Cardiac fibroblast (primary cell): ENCODE measurements at regions not wholly inside any gene's neighbourhood (a gene's known extent, or its start where the extent isn't known, plus 50 kb on each side); places are given as distances from the start of the nearest gene placed in this dataset.

Experiments
- DNase-seq, 2 donors: peaks; one replicate each; pipeline versions ENCODE4 v3.0.0 to v3.0.0-alpha.2; 2010; ENCODE audit warnings: low read depth in 2 of 2
- H3K4me3 ChIP-seq, 2 donors: replicated peaks in 1 of 2; 1 replicate in 1 of 2; 2 replicates in 1 of 2; pipeline ENCODE4 v1.5.1; 2011; ENCODE audit warnings: low read depth in 2 of 2, low read length in 2 of 2, mild to moderate bottlenecking in 2 of 2, moderate library complexity in 1 of 2
- TF ChIP-seq, protein P1 (sequence below): IDR thresholded peaks from one replicate; pipeline ENCODE4 v1.5.1; 2011; ENCODE audit warnings: low read depth, mild to moderate bottlenecking, low read length, inconsistent platforms

DNA sequence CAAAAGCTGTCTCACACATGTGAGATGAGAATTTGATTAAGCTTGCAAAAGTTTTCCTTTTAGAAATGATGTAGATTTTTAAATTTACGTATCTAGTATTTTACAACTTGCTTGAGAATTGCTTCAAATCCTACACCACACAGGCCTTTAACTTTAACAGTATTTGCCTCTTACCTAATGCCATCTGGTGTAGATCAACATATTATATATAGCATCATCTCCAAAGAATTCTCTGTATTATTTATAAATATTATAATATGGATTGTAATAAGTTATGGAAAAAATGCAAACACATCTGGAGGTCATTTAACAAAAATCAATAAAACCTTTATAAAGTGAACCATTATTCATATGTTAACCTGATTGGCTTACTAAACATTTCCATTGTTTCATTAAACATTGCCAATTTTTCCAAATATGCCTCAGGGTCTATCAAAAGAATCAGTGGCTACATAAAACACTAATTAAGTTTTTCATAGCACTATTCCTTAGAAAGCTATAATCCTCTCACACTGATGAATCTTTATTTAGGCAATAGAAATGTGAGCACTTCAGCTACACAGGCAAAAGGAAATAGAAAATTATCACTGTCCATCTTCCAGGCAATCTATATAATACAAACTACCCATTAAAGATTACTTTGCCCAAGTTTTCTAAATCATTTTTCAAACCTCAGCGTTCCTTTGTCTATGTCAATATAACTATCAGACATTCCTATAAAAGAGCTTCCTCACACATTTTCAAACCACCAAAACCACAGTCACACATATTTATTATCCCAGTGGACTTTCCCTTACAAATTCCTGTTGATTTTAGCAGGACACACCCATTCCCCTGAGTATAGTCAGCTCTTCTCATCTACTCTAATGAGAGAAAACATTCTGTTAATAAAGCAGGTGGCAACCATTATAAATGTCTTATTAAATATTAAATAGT is 83.5 kb upstream of the INTU start:
- DNase-seq = no peak
- TF ChIP-seq, protein P1, sequence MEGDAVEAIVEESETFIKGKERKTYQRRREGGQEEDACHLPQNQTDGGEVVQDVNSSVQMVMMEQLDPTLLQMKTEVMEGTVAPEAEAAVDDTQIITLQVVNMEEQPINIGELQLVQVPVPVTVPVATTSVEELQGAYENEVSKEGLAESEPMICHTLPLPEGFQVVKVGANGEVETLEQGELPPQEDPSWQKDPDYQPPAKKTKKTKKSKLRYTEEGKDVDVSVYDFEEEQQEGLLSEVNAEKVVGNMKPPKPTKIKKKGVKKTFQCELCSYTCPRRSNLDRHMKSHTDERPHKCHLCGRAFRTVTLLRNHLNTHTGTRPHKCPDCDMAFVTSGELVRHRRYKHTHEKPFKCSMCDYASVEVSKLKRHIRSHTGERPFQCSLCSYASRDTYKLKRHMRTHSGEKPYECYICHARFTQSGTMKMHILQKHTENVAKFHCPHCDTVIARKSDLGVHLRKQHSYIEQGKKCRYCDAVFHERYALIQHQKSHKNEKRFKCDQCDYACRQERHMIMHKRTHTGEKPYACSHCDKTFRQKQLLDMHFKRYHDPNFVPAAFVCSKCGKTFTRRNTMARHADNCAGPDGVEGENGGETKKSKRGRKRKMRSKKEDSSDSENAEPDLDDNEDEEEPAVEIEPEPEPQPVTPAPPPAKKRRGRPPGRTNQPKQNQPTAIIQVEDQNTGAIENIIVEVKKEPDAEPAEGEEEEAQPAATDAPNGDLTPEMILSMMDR = no peak
- no peak overlapping the region for H3K4me3 ChIP-seq

DNA sequence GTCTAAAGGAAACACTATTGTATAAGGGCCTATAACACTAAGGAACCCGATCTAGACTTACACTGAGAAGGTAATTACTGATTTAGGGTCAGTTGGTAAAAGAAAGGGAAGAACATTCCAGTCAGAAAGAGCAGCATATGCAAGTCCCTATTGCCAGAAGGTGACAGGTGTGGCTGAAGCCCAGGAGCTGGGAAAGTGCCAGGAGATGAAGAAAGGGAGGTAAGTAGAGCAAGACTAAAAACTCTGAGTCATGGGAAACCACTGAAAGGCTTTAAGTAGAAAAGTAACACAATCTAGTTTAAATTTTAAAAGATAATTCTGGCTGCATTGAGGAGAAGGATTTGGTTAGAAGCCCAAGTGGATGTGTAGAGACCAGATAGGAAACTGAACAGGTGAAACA is 77.7 kb upstream of the INTU start:
- TF ChIP-seq, protein P1 = no peak
- no peak for DNase-seq
- no peak overlapping the region for H3K4me3 ChIP-seq

DNA sequence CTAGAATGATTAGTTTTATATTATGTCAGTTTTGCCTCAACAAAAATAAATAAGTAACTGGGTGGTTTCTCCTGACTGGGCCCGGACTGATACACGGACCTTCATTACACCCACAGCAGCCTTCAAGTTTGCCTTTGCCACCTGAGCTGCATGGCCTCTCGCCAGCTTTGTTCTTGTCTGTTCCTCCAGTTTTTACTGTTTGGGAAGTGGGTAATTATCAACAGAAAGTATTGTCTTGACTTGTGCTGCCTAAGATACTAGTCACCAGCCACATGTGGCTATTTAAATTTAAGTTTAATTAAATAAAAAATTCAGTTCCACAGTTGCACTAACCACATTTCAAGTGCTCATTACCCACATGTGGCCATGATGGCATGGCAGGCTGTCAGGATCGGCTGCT is 74.7 kb upstream of the INTU start:
- no peak for DNase-seq
- H3K4me3 ChIP-seq = no peak overlapping the region
- TF ChIP-seq, protein P1 = no peak

DNA sequence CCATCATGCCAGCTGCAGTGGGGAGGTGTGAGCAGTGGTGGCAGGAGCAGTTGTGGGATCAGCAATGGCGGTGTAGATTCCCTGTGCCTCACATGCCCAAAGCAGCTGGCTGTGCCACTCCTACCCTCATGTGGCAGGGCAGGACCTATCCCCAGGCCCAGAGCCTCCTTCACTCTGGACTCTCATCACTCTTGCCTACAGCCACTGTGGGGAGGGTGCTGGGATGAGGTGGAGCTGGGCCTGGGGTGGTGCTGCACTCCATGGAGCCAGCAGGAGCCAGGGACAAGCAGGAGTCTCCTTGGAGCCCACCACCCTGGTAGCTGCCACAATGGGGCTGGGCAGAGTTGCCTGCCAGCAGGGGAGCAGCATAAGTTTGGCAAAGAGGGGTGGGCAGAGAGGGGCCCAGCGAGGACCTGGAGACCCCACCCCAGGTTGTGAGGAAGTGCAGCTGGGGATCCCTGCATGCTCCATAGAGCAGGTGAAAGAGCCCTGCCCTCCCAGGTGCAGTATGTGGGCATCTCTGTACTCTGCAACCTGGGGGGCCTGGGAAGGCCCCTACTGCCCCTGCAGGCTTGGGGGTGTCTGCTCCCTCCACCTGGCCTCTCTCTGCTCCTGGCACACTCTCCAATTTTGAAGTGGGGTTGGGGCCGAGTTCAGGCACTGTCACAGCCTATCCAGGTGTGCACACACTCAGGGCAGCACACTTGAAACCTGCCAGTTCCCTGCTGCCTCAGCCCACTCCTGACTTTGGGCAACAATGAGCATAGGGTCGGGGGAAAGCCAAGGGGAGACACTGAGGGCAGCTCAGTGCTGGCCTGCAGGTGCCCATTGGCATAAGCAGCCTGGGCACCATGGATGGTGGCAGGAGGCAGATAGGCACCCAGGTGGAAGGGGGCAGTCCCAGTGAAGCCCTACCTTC is 74.0 kb upstream of the INTU start:
- no peak overlapping the region for H3K4me3 ChIP-seq
- DNase-seq = no peak
- TF ChIP-seq, protein P1 = no peak

DNA sequence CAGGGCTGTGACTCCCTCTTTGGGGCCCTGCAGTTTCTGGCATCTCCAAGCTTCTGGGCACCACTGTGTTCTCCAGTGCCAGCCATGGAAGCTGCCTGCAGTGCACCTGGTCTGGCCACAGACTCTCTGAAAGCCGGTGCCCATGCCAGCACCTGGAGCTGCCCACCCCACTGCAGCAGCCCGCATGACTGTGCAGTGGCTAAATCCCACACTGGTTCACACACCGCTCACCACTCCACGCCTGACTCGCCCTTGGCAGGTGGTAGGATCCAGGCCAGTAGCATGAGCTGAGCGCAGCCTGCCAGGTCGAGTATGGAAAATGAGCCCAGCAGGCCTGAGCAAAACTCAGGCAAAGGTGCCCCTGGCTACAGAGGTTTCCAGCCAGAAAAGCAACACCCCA is 72.8 kb upstream of the INTU start:
- no peak overlapping the region for H3K4me3 ChIP-seq
- DNase-seq = no peak
- TF ChIP-seq, protein P1 = no peak

DNA sequence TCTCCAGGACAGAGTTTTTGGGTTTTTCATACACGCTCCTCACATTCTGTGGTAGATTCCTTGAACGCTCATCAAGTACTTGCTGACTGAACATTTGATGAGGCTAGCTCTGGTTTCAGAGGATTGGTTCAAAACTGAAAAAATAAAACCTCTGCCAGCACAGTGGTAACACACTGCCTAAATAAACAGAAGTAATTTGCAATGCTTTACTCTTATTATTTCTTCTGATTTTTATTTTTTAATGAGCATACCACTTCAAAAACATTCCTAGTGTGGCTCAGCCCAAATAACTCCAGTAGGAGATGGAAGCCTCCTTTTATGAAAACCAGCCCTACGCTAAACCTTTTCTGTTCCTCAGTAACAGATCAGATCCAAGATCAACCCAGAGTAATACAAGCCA is 72.0 kb upstream of the INTU start:
- TF ChIP-seq, protein P1 = no peak
- DNase-seq = no peak
- no peak overlapping the region for H3K4me3 ChIP-seq
